SK-N-SH (cell line): ENCODE measurements at regions not wholly inside any gene's neighbourhood (a gene's known extent, or its start where the extent isn't known, plus 50 kb on each side); places are given as distances from the start of the nearest gene placed in this dataset.

Source experiments
- CHD2 ChIP-seq: fragments of 150-350 bp; IDR thresholded peaks from 2 replicates; pipeline ENCODE4 v1.6.1; 2018; ENCODE audit warnings: low read length; ENCODE audit not compliant: partially characterized antibody
- CTCF ChIP-seq: fragments of 200-600 bp; sonication (generic); IDR thresholded peaks from 2 replicates; pipeline ENCODE4 v1.6.1; 2017; ENCODE audit warnings: antibody characterized with exemption, mild to moderate bottlenecking, moderate library complexity
- FOXM1 ChIP-seq: IDR thresholded peaks from 2 replicates; pipeline ENCODE4 v1.4.0; 2012; ENCODE audit warnings: low read depth, mild to moderate bottlenecking
- POLR2AphosphoS5 ChIP-seq: IDR thresholded peaks from 2 replicates; pipeline ENCODE4 v1.6.1; 2012; ENCODE audit warnings: low read depth, low read length
- RFX5 ChIP-seq: IDR thresholded peaks from 2 replicates; pipeline ENCODE4 v1.6.1; 2012; ENCODE audit warnings: mild to moderate bottlenecking, improper control_type of control experiment, low read length
- YY1 ChIP-seq: IDR thresholded peaks from 2 replicates; pipeline ENCODE4 v1.4.0; 2012; ENCODE audit warnings: low read depth, mild to moderate bottlenecking

- no peak for TF ChIP-seq YY1
- no peak for TF ChIP-seq CTCF
- TF ChIP-seq CHD2: no peak
- TF ChIP-seq POLR2AphosphoS5: no peak
- no peak for TF ChIP-seq FOXM1
- no peak for TF ChIP-seq RFX5
These were observed 249.7 kb downstream of the C4orf33 start for GRCh38 chr4:129345609-129346008.
